GM23248 (cell line): ENCODE measurements at regions not wholly inside any gene's neighbourhood (a gene's known extent, or its start where the extent isn't known, plus 50 kb on each side); places are given as distances from the start of the nearest gene placed in this dataset.

Source experiments
- EZH2 ChIP-seq: fragments of 200-600 bp; sonication (generic); IDR thresholded peaks from 2 replicates; pipeline ENCODE4 v1.6.1; 2018; ENCODE audit warnings: antibody characterized with exemption, mild to moderate bottlenecking; ENCODE audit not compliant: insufficient read depth, poor library complexity, severe bottlenecking
- EZH2phosphoT487 ChIP-seq: fragments of 200-600 bp; sonication (generic); IDR thresholded peaks from 2 replicates; pipeline ENCODE4 v1.6.1; 2018; ENCODE audit warnings: antibody characterized with exemption, moderate library complexity, mild to moderate bottlenecking, low read depth; ENCODE audit not compliant: insufficient read depth

DNA sequence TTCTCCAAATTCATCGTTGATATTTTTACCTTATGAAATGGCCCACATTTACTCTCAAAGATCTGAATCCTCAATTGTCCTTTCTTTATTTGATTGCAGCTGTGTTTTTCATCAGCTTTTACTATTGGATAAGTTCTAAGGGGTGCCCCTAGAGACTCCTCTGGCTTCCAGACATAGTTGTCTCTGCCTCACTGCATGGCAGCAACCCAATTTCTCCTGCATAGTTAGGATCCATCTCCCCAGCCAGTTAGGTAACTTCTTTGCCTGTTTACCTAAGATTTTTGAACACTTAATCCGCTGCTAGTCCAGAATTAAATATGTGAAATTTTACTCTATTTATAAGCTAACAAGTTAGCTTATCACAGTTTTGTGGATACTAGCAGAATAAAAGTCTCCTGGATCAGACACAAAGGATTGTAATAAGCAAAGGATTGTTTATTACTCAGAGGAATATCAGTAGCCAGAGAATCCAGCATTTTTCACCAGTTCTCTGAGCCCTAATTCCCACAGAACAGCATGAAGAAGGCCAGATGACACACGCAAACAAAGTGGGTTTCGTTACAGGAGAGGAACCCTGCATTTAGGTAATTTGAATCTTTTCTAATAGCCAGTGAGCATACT is 101.1 kb downstream of the BBS10 start:
- no peak for TF ChIP-seq EZH2
- TF ChIP-seq EZH2phosphoT487, result no peak
